B cell (primary cell): ENCODE measurements at regions not wholly inside any gene's neighbourhood (a gene's known extent, or its start where the extent isn't known, plus 50 kb on each side); places are given as distances from the start of the nearest gene placed in this dataset.

Experiments used
- ATAC-seq: fragments of 200-7000 bp; cut with Tn5 transposase; one replicate; pipeline ENCODE4 v1.10.0; 2021; ENCODE audit warnings: low read depth, mild to moderate bottlenecking, moderate number of reproducible peaks, moderate library complexity
- CTCF ChIA-PET: fragments of 350-600 bp; sonication (Branson Sonifier 250); formaldehyde crosslinking; loops from one replicate; lab custom pipeline; 2021; ENCODE audit warnings: antibody characterized with exemption, inconsistent platforms; lab: Charles Lee
- POLR2A ChIA-PET: fragments of 350-600 bp; sonication (Branson Sonifier 250); formaldehyde crosslinking; loops from one replicate; lab custom pipeline; 2021; ENCODE audit warnings: antibody characterized with exemption; lab: Charles Lee
- DNase-seq: peaks from one replicate; pipeline ENCODE4 v3.0.0; 2013
- H2AFZ ChIP-seq: 2 replicates; pipeline ENCODE4 v1.6.1; 2012; ENCODE audit warnings: mild to moderate bottlenecking, low read depth, low read length; ENCODE audit not compliant: insufficient read depth, poor library complexity, severe bottlenecking
- H3K27ac ChIP-seq, 2 donors: 1 replicate in 1 of 2; 2 replicates in 1 of 2; pipeline ENCODE4 v1.5.1; 2012 to 2013; ENCODE audit warnings: low read length in 2 of 2, mild to moderate bottlenecking in 2 of 2, moderate library complexity in 1 of 2
- H3K27me3 ChIP-seq, 4 experiments: fragments of 200-600 bp in 1 of 4; sonication (generic) in 1 of 4; replicated peaks in 1 of 4; 1 replicate in 2 of 4; 2 replicates in 2 of 4; pipeline versions ENCODE4 v1.6.1 to v1.7.0; 2013 to 2016; ENCODE audit warnings: low read length in 3 of 4, mild to moderate bottlenecking in 2 of 4, mixed read lengths in 1 of 4, moderate library complexity in 1 of 4; ENCODE audit not compliant: insufficient read depth in 4 of 4, control insufficient read depth in 3 of 4; ENCODE audit errors: control extremely low read depth in 1 of 4
- H3K36me3 ChIP-seq, 2 experiments: replicated peaks in 1 of 2; 1 replicate in 1 of 2; 2 replicates in 1 of 2; pipeline versions ENCODE4 v1.6.1 to v1.7.1; 2013; ENCODE audit warnings: low read length in 1 of 2; ENCODE audit not compliant: insufficient read depth in 2 of 2, control insufficient read depth in 1 of 2; ENCODE audit errors: control extremely low read depth in 1 of 2, extremely low read depth in 1 of 2
- H3K4me1 ChIP-seq, 2 donors: fragments of 200-600 bp in 1 of 2; sonication (generic) in 1 of 2; 1 replicate in 1 of 2; 2 replicates in 1 of 2; pipeline versions ENCODE4 v1.5.1 to v1.6.1; 2013 to 2017; ENCODE audit warnings: low read length in 2 of 2; ENCODE audit not compliant: control insufficient read depth in 2 of 2, insufficient read depth in 2 of 2
- H3K4me2 ChIP-seq: replicated peaks from 2 replicates; pipeline ENCODE3; 2012; ENCODE audit warnings: mild to moderate bottlenecking, low read depth, low read length; ENCODE audit not compliant: poor library complexity, severe bottlenecking
- H3K4me3 ChIP-seq, 5 experiments: fragments of 200-600 bp in 1 of 5; sonication (generic) in 1 of 5; 1 replicate in 3 of 5; 2 replicates in 2 of 5; pipeline versions ENCODE4 v1.5.1 to v1.7.0; 2011 to 2016; ENCODE audit warnings: low read length in 4 of 5, mild to moderate bottlenecking in 4 of 5, low read depth in 2 of 5, control low read depth in 1 of 5, moderate library complexity in 1 of 5; ENCODE audit not compliant: insufficient read depth in 1 of 5; ENCODE audit errors: control extremely low read depth in 1 of 5, extremely low read depth in 1 of 5
- H3K79me2 ChIP-seq: fragments of 200-600 bp; sonication (generic); one replicate; pipeline ENCODE4 v1.6.0; 2016; ENCODE audit warnings: low read length; ENCODE audit not compliant: control insufficient read depth, insufficient read depth
- H3K9ac ChIP-seq: fragments of 200-600 bp; sonication (generic); 2 replicates; pipeline ENCODE4 v1.6.1; 2017; ENCODE audit warnings: mild to moderate bottlenecking, low read length, moderate library complexity
- H3K9me3 ChIP-seq, 3 donors: one replicate each; pipeline versions ENCODE4 v1.6.1 to v1.7.1; 2013; ENCODE audit warnings: low read length in 2 of 3; ENCODE audit not compliant: control insufficient read depth in 2 of 3, insufficient read depth in 1 of 3; ENCODE audit errors: control extremely low read depth in 1 of 3
- H4K20me1 ChIP-seq: 2 replicates; pipeline ENCODE4 v1.6.0; 2012; ENCODE audit warnings: mild to moderate bottlenecking, low read length; ENCODE audit not compliant: insufficient read depth, control insufficient read depth, poor library complexity, severe bottlenecking
- H3K27ac Mint-ChIP-seq: one replicate; pipeline ENCODE4 v1.8.0; 2021; ENCODE audit warnings: mixed read lengths
- H3K27me3 Mint-ChIP-seq: one replicate; pipeline ENCODE4 v1.8.0; 2021; ENCODE audit warnings: mixed read lengths
- H3K4me1 Mint-ChIP-seq: one replicate; pipeline ENCODE4 v1.8.0; 2021; ENCODE audit warnings: mixed read lengths
- H3K4me3 Mint-ChIP-seq: one replicate; pipeline ENCODE4 v1.8.0; 2021; ENCODE audit warnings: mixed read lengths
- H3K9me3 Mint-ChIP-seq: one replicate; pipeline ENCODE4 v1.8.0; 2022; ENCODE audit warnings: mixed read lengths; ENCODE audit not compliant: insufficient read depth
- CTCF ChIP-seq: fragments of 200-600 bp; IDR thresholded peaks from one replicate; pipeline ENCODE4 v1.8.0; 2022; ENCODE audit warnings: antibody characterized with exemption, mild to moderate bottlenecking
- EZH2 ChIP-seq: IDR thresholded peaks from 2 replicates; pipeline ENCODE4 v1.6.1; 2012; ENCODE audit warnings: borderline replicate concordance, low read depth, mild to moderate bottlenecking, moderate library complexity, low read length; ENCODE audit not compliant: insufficient read depth, poor library complexity, severe bottlenecking
- WGBS: methylation state at CpG from one replicate; pipeline ENCODE4 v1.1.5; 2013; ENCODE audit warnings: missing lambda C conversion rate; ENCODE audit not compliant: insufficient coverage; 5-methylcytosine and 5-hydroxymethylcytosine counted together
- intact Hi-C: fragments of 100-400 bp; cut with micrococcal nuclease; formaldehyde crosslinking; loops from one replicate; pipeline ENCODE4 v1.10.0; 2022

DNA sequence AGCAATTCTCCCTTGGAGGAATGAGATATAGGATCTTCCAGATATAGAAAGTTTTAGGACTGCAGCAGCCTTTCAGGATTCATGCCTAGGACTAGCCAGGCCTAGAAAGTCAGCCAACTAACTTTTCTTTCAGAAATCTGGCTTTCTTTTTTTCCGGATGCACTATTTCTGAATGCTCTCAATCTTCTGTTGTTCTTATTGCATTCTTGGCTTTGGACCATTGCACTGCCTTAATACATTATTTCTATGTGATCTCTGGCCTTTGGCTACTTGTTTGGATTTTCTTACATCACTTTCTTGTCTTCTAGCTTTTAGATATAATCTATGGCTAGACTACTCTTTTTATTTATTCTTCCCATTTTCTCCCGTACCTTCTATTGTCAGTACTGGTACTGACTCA is 813.1 kb upstream of the HTR2C start:
- POLR2A ChIA-PET: no interaction called here
- peaks cover 0 to 3% (median 0%) of the 10 kb centered on the region in 3 donors for H3K9me3 ChIP-seq
- no CpG with 5 or more reads among the region's 2 CpGs for WGBS
- no peak overlapping the region for H2AFZ ChIP-seq
- H3K79me2 ChIP-seq: no peaks in the 10 kb centered on the region
- Mint-ChIP-seq H3K27ac (no peak overlapping the region), H3K27me3 (no peaks in the 10 kb centered on the region), H3K4me3 (no peak overlapping the region), H3K9me3 (no peaks in the 10 kb centered on the region), H3K4me1 (peaks cover 3% of the 10 kb centered on the region)
- no peak overlapping the region for H3K27ac ChIP-seq
- no peaks in the 10 kb centered on the region for H3K4me1 ChIP-seq
- CTCF ChIA-PET: no interaction called here
- DNase-seq (no peak), ATAC-seq (no peak)
- no peak overlapping the region for H3K9ac ChIP-seq
- H3K4me2 ChIP-seq: no peak overlapping the region
- H3K4me3 ChIP-seq: no peak overlapping the region
- TF ChIP-seq EZH2: no peak
- no peak for TF ChIP-seq CTCF
- H4K20me1 ChIP-seq: no peaks in the 10 kb centered on the region
- intact Hi-C loops: no loop called here
- no peaks in the 10 kb centered on the region for H3K27me3 ChIP-seq
- H3K36me3 ChIP-seq: no peaks in the 10 kb centered on the region

DNA sequence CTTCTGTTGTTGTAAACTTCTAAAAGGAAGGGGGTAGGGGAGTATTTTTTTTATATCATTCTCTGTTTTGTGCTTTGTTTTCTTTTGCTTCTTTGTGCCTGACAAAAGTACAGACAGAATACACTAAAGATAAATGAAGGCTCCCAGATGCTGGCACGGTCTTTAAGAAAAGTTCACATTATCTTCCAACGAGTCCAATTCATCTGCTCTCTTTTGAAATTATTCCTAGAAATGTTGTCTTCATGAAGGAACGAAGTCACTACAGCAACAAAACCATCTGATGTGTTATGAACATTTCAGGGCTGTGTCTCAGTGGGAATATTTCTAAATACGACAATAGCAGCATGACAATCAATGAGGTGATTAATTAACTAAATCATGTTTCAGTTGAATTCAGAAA is 813.8 kb upstream of the HTR2C start:
- Histone ChIP-seq H3K4me2 (no peak overlapping the region), H3K79me2 (no peaks in the 10 kb centered on the region), H3K36me3 (no peaks in the 10 kb centered on the region), H3K9ac (no peak overlapping the region), H2AFZ (no peak overlapping the region), H3K27me3 (no peaks in the 10 kb centered on the region), H3K27ac (no peak overlapping the region), H3K9me3 (peaks cover 0 to 3% (median 0%) of the 10 kb centered on the region in 3 donors), H3K4me3 (no peak overlapping the region), H3K4me1 (no peaks in the 10 kb centered on the region), H4K20me1 (no peaks in the 10 kb centered on the region)
- H3K4me3 Mint-ChIP-seq: no peak overlapping the region
- no peaks in the 10 kb centered on the region for H3K27me3 Mint-ChIP-seq
- ChIA-PET CTCF (no interaction called here), POLR2A (no interaction called here)
- intact Hi-C loops: no loop called here
- DNase-seq: no peak
- peaks cover 3% of the 10 kb centered on the region for H3K4me1 Mint-ChIP-seq
- no peak overlapping the region for H3K27ac Mint-ChIP-seq
- ATAC-seq: no peak
- TF ChIP-seq EZH2 (no peak), CTCF (no peak)
- WGBS: no CpG with 5 or more reads among the region's 4 CpGs
- no peaks in the 10 kb centered on the region for H3K9me3 Mint-ChIP-seq
